ENCODE measurements at regions not wholly inside any gene's neighbourhood (a gene's known extent, or its start where the extent isn't known, plus 50 kb on each side); places are given as distances from the start of the nearest gene placed in this dataset.
A peak's percentile ranks its signal among the peaks of the same experiment; 100 is the strongest.
"Not testable (repeated sequence)": the region's sequence is repeated elsewhere in the genome, so short reads cannot be mapped to it uniquely, and the experiment has no call there.

DNA sequence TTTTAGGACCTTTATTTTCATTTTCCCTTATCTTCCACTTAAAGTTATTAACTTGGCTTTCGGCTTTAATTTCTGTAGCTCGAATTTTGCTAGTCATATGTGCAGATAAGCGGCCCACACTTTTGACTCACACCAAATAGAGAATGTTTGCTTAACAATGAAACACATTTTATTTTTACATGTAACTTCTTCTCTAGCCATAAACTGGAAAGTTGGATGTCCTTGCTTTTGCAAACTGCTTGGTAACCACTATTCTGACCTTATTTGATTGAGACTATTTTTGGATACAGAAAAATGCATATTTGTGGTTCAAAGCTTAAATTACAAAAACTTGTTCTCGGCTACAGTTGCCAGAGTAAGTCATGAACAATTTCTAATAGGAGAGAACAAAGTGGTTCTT lies 600.0 kb downstream of the KCTD12 start:
- peak; percentile 61 for DNase-seq (ENCODE audit: low read depth)

DNA sequence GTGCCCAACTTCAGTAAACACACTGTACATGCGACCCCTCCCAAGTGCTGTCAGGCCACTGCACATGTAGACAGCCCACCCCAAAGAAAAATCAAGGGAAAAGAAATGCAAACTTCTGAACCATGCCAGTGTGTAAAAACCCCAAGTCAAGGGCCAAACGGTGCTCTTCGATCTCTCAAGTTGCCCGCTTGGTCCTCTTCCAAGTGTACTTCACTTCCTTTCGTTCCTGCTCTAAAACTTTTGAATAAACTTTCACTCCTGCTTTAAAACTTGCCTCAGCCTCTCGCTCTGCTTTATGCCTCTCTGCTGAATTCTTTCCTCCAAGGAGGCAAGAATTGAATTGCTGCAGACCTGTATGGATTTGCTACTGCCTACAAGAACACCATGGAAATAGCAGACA lies 600.7 kb downstream of the KCTD12 start:
- DNase-seq (ENCODE audit: low read depth), result no peak

DNA sequence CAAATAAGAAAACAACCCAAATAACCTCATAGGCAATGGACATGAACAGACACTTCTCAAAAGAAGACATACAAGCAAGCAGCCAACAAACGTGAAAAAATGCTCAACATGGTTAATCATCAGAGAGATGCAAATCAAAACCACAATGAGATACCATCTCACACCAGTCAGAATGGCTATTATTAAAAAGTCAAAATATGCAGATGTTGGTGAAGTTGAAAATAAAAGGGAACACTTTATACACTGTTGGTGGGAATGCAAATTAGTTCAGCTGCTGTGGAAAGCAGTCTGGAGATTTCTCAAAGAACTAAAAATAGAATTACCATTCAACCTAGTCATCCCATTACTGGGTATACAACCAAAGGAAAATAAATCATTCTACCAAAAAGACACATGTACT lies 606.4 kb downstream of the KCTD12 start:
- peak; percentile 1 for DNase-seq (ENCODE audit: low read depth)

DNA sequence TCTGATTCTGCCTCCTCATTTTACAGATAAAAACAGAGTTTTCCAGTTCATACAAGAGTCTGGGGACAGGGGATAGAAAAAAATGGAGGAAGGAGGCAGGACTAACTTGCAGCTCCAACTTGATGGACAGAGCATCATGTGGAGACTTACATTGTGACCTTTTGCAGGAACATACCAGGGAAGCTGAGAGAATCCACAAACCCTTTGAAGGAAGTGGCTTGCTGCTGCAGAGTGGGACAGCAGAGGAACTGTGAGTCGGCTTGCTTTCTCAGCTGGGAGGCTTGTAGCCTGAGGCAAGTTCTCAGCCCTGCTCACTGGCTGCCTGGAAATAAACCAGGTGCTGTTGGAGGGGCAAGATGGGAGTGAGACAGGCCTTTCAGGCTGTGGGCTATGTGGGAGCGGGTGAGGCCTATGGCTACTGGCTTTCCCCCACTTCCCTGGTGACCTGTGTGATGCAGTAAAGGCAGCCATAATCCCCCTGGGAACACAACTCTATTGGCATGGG lies 614.4 kb downstream of the KCTD12 start:
- no peak for DNase-seq (ENCODE audit: low read depth)

DNA sequence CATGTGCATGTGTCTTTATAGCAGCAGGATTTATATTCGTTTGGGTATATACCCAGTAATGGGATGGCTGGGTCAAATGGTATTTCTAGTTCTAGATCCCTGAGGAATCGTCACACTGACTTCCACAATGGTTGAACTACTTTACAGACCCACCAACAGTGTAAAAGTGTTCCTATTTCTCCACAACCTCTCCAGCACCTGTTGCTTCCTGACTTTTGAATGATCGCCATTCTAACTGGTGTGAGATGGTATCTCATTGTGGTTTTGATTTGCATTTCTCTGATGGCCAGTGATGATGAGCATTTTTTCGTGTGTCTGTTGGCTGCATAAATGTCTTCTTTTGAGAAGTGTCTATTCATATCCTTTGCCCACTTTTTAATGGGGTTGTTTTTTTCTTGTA lies 617.9 kb downstream of the KCTD12 start:
- DNase-seq (ENCODE audit: low read depth), result not testable (repeated sequence)

DNA sequence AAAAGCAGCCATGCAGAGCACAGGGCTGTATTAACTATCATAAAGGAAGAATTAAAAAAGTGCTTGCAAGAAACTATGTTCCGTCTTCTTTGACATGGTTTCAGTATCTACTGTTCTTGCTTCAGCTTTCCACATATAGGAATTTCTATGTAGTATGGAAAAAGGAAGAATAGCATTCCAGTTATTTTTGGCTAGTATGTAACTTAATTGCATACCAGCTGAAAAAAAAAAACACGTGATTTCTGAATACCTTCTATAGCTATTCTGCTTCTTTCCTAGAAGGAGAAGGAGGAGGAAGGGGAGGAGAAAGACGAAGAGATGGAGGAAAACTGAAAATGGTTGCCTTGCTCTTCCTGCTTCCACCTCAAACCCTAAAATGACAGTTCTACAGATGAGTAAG lies 619.0 kb downstream of the KCTD12 start:
- DNase-seq (ENCODE audit: low read depth), result no peak

DNA sequence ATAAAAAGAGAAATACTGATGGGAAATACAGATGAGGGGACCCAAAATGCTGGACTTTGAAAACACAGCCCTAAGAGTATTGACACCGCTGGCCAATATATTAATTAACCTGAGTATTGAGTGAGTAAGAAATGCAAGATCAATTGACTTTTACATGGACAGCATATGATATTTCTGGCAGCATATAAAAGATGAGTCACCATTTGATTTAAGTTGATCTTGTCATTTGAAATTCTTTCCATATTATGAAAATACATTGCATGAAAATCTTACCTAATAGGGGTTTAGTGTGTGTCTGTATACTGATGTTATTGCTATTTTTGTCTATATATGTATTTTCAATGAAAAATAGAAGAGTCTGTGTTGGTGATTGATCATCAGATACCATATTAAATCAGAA lies 619.6 kb downstream of the KCTD12 start:
- DNase-seq (ENCODE audit: low read depth), result no peak

DNA sequence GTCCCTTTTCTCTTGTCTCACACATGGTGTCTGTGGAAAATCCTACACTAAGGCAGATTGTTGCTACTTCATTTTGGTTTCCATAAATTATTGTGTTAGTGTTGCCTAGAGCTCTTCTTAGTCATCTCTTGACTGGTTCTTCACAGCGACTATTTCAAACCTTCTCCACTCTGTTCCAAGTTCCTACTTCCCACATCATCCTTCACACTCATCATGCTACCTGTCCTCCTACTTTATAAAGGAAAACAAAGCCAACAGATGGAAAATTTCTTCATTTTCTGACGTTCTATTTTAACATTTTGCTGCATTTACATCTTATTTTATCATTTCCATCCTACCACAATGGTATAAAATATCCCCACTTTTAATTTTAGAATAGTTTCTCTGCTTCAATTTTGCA lies 614.1 kb downstream of the LMO7 start:
- DNase-seq (ENCODE audit: low read depth), result no peak

DNA sequence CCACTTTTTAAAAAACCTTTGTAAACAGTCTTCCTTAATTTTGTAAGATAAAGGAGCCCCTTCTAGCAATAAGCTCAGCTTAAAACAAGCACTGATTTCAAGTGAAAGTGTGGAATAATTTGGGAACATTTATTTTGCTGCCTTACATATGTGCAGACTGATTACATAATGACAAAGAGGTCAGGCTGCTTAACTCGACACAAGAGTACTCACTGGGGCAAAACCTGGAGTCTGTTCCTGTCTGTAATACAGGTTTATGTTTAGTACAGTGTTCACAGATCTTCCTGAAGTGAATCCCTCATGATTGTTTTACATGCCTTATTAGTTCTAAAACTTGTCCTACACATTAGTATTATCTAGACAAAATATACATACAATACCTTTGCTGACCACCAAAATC lies 609.8 kb downstream of the LMO7 start:
- DNase-seq (ENCODE audit: low read depth), result no peak

DNA sequence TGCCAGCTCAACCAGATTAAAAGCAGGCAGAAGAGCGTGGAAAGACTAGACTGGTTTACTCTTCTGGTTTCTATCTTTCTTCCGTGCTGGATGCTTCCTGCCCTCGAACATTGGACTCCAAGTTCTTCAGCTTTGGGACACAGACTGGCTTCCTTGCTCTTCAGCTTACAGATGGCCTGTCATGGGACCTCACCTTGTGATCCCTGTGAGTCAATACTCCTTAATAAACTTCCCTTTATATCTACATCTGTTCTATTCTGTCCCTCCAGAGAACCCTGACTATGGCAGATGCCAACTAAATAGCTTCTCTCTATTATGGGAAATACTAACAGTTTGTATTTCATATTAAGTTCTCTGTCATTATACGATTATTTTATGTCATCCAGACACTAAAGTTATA lies 609.1 kb downstream of the LMO7 start:
- DNase-seq (ENCODE audit: low read depth), result no peak

DNA sequence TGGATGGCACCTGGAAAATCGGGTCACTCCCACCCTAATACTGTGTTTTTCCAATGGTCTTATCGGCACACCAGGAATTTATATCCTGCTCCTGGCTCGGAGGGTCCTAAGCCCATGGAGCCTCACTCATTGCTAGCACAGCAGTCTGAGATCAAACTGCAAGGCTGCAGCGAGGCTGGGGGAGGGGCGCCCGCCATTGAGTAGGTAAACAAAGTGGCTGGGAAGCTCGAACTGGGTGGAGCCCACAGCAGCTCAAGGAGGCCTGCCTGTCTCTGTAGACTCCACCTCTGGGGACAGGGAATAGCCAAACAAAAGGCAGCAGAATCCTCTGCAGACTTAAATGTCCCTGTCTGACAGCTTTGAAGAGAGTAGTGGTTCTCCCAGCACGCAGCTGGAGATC lies 607.0 kb downstream of the LMO7 start:
- not testable (repeated sequence) for DNase-seq (ENCODE audit: low read depth)

DNA sequence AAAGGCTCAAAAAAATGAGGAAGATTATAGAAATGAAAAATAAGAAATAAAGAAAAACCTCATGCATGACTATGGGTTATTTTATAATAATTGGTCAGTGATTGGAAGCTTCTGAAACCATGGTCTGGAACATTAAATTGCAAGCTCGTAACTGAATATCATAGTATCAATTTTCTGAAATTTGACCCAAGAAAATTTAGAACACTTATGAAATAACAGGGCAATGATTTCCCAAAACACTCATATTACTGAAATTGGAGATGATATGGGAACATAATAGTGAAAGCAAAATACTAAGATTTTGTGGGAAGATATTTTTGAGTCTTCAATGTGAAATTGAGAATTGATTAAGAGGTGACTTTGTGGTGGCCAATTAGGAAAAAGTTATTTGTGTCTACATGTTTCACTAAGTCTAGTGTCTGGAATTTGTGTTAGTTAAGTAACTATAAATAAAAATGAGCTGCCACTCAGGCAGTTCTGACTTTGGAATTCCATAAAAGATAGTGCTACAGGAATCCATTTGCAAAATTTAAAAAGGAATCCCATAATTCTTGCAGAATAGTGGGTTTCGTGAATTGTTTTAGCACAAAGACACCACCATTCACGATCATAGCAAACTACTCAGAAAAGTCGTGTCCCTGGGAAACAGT lies 603.0 kb downstream of the LMO7 start:
- DNase-seq (ENCODE audit: low read depth), result no peak

DNA sequence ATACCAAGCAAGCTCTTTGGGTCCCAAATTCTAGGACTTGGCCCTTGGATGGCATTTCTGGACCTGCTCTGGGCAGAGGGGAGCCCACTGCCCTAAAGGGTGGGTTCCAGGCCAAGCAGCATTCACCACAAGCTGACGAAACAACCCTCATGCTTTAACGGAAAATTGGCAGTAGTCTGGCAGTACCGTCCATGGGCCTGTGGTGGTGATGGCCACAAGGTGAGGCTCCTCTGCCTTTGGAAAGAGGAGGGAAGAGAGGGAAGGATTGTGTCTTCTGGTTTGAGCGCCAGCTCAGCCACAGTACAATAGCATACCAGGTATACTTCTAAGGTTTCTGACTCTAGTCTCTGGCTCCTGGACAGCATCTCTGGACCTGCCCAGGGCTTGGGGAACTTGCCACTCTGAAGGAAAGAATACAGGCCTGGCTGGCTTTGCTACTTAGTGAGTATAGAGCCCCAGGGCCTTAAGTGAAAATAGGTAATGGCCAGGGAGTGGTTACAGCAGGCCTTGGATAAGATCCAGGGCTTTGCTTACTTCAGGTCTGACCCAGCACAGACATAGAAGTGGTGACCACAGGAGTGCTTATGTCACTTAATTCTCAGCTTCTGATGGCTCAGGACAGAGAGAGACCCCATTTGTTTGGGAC lies 595.5 kb downstream of the LMO7 start:
- no peak for DNase-seq (ENCODE audit: low read depth)

DNA sequence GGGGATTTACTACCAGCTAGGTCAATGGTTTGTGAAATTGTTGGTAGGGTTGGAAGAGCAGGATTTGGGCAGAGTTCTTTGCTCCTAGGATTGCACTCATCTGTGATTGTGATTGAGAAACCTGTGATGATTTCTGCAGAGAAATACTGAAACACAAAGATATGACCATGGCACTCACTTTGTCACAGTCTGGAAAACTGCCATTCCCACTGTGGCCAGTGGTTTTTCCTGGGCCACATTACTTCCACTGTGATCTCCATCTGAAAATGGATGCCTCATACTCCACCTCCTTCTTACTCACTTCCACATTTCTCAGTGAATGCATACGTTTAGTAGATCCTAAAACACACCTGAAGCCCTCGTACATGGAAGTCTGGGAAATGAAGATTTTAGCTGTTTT lies 593.2 kb downstream of the LMO7 start:
- no peak for DNase-seq (ENCODE audit: low read depth)

DNA sequence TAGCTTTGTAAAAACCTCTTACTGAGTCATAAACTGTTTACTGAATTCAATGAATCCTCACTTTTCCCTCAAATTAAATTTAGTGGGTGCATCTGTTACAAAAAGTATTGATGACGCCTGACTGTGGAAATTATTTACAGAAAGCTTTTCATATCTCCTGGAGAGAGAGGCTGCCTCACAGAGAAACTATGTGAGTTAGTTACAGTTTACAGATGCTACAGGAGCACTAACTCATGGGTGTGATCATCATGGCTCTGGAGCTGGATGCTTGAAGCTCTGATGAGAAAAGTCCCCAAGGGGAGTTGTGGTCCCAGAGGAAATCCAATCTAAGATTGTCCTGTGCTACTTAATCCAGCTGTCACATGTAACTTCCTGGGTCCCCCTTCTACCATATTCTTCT lies 590.8 kb downstream of the LMO7 start:
- no peak for DNase-seq (ENCODE audit: low read depth)

DNA sequence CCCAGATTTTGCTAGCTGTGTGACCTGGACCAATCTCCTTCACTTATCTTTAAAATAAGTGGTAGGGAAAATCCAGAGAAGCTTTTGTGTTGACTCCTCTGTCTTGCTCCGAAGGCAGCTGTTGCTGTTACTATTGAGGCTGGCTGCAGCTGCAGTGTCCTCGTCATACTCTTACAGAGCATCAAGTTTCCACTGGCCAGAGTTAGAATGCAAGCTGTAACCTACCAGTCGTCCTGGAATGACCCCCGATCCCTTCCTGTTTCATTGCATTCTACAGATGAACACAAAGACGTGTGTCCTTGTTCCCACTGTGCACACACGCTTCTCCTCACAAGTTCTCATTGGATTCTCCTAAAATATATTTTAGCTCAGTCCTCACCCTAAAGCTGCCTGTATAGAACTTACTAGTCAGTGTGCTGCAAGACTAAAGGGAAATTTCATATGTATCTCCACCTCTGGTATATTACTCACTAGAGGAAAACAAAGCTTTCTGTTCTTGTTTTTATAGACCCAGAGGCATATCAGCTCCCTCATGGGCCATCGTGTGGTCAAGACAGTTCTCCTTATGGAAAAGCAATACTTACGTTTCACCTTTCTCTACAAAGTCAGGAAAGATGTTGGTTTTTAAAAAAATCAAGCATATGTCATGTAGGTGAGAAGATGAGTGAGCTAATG lies 589.8 kb downstream of the LMO7 start:
- peak; percentile 1 for DNase-seq (ENCODE audit: low read depth)

DNA sequence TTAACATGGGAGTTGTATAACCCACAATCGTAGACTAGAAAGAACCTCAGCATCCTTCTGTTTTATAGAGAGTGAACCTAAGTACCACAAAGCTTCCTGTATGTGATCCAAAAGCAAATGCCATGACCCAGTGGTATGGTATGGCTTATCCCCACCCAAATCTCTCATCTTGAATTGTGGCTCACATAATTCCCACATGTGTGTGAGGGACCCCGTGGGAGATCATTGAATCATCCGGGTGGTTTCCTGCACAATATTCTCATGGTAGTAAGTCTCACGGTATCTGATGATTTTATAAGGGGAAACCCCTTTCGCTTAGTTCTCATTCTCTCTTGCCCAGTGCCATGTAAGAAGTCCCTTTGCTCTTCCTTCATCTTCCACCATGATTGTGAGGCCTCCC lies 587.9 kb downstream of the LMO7 start:
- DNase-seq (ENCODE audit: low read depth), result no peak

DNA sequence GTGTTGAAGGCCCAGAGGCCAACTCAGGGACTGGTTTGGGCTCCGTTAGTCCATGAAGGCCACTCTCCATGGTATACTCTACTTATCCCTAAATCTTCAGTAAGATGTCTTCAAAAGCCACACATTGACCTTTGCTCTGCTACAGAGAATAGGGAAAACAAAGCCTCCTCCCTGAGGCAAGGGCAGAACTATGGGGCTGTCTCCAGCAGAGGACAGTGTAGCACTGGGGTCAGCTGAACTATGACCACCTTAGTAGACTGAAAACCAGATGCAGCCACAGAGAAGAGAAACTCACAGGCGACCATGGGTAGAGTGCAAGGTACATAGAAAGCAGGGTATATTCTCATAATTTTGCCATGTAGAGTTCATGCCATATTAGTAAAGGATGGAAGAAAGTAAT lies 587.4 kb downstream of the LMO7 start:
- DNase-seq (ENCODE audit: low read depth), result no peak

DNA sequence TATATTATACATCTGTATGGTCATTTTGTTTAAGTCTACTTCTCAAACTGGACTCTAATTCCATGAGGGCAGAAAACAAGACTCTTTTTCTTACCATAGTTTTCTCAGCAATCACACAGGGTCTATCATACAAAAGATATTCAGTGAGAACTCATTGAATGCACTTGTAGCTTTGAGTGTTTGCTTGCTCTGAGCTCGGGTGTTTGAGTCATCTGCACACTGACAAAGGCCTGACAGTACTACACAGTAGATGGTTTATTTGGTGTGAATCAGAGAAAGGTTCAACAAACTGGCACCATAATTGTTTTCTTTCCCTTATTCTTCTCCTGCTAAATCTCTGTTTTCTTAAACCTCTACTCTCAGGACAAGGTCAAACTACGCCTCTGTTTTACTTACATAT lies 586.4 kb downstream of the LMO7 start:
- no peak for DNase-seq (ENCODE audit: low read depth)

DNA sequence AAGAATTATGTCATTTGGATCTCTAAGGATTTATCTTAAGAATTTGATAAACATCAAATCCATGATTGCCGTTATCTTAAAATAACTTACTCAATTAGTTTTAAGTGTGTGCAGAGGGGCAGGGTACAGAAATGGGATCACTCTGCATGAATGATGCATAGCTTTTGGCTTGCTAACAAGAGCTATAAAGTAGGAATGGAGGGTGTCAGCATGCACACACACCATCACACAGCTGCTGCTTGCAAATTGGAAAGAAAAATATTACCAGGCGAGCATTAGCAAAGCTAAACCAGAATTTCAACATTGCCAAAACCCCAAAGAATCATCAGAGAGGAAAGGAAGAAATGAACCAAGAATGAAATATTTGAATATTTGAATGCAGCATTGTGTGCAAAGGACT lies 580.6 kb downstream of the LMO7 start:
- peak; percentile 1 for DNase-seq (ENCODE audit: low read depth)

DNA sequence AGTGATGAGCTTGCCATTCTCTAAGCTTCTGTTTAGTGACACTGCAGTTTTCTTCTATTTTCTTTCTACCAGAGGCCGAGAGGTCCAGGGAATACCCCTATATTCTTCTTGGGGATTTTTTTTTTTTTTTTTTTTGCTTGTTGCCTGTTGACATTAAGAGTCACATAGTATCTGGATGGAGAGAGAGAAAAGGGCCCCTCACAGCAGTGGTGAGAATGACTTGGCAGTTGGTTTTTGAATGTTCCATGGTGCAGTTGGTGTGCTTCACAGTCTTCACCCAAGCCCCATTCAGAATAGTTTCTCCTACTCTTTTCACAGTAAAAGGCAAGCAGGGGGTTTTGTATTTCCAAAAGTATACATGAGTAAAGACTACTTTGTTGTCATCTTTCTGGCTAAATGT lies 577.9 kb downstream of the LMO7 start:
- DNase-seq (ENCODE audit: low read depth), result no peak

DNA sequence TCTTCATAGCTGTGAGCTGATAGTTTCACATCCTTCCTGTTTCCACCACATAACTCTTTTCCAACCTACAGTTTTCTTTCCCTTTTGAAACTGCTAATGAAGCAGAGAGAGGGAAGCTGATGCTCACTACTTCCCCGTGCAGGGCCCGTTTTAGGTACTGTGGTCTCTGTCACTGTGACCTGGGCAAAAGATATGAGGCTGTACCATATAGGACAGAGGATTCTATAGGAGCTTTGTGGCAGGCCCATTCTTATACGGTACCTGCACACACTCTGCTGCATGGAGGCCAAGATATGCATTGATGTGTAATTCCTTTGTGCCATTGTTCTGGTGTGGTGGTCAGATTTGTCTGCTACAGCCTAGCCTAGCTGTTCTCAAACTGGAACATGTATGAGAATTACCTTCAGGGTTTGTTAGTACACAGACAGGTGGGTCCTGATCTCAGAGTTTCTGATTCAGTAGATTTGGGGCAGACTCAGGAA lies 577.3 kb downstream of the LMO7 start:
- DNase-seq (ENCODE audit: low read depth), result no peak

DNA sequence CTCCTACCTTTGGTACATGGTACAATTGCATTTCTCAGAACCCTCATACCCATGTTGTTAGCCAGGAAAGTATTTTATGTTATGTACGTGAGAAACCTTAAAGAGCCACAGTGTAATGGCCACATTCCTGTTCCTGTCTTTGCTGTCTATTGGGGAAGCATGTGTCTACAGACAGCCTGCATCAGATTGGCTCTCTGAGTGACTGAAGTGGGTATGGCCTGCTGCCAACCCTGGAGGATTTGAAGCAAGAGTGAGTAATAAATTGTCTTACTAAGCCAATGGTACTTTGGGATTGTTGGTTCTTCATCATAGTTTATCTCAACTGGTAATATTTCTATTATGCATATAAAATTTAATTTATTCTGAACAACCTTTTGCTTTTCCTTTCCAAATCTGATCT lies 574.1 kb downstream of the LMO7 start:
- DNase-seq (ENCODE audit: low read depth), result peak; percentile 5
